Stimulated activated effector memory CD8-positive, alpha-beta T cell treated with anti-CD3 and anti-CD28 coated beads, Interleukin-12 subunit alpha, Interleukin-12 subunit beta, amount 100 ng/mL, for 72 hours (primary cell): ENCODE measurements at regions not wholly inside any gene's neighbourhood (a gene's known extent, or its start where the extent isn't known, plus 50 kb on each side); places are given as distances from the start of the nearest gene placed in this dataset.

Experiments
- ATAC-seq: fragments of 150-1000 bp; cut with Tn5 transposase; 2 replicates; pipeline ENCODE4 v1.10.0; 2021
- DNase-seq, 2 donors: peaks; one replicate each; pipeline ENCODE4 v3.0.0; 2021 to 2022; ENCODE audit warnings: low spot score in 2 of 2
- H3K27ac Mint-ChIP-seq: one replicate; pipeline ENCODE4 v1.8.0; 2022; ENCODE audit warnings: mild to moderate bottlenecking, mixed read lengths
- H3K36me3 Mint-ChIP-seq: one replicate; pipeline ENCODE4 v1.8.0; 2022; ENCODE audit warnings: mild to moderate bottlenecking, mixed read lengths
- H3K4me1 Mint-ChIP-seq: one replicate; pipeline ENCODE4 v1.8.0; 2022; ENCODE audit warnings: mixed read lengths
- H3K4me3 Mint-ChIP-seq: one replicate; pipeline ENCODE4 v1.8.0; 2022; ENCODE audit warnings: mild to moderate bottlenecking, mixed read lengths
- H3K9me3 Mint-ChIP-seq: one replicate; pipeline ENCODE4 v1.8.0; 2022; ENCODE audit warnings: mixed read lengths

GRCh38 chr20:48065833-48066232 lies 280.6 kb upstream of the SULF2 start:
- Mint-ChIP-seq H3K27ac (no peak overlapping the region), H3K4me3 (no peak overlapping the region), H3K4me1 (no peaks in the 10 kb centered on the region), H3K36me3 (no peaks in the 10 kb centered on the region), H3K9me3 (no peaks in the 10 kb centered on the region)
- DNase-seq (no peak), ATAC-seq (no peak)

GRCh38 chr20:48064929-48065328 lies 279.6 kb upstream of the SULF2 start:
- H3K36me3 Mint-ChIP-seq: no peaks in the 10 kb centered on the region
- no peaks in the 10 kb centered on the region for H3K4me1 Mint-ChIP-seq
- no peak for ATAC-seq
- H3K4me3 Mint-ChIP-seq: no peak overlapping the region
- no peak overlapping the region for H3K27ac Mint-ChIP-seq
- no peaks in the 10 kb centered on the region for H3K9me3 Mint-ChIP-seq
- DNase-seq: no peak

- H3K4me1 Mint-ChIP-seq: no peaks in the 10 kb centered on the region
- H3K27ac Mint-ChIP-seq: no peak overlapping the region
- H3K9me3 Mint-ChIP-seq: no peaks in the 10 kb centered on the region
- no peak for DNase-seq
- no peaks in the 10 kb centered on the region for H3K36me3 Mint-ChIP-seq
- no peak for ATAC-seq
- H3K4me3 Mint-ChIP-seq: no peak overlapping the region
Observed at GRCh38 chr20:48060841-48061720, 275.8 kb upstream of the SULF2 start.

GRCh38 chr20:48058611-48059559 lies 273.6 kb upstream of the SULF2 start:
- H3K27ac Mint-ChIP-seq: no peak overlapping the region
- no peaks in the 10 kb centered on the region for H3K4me1 Mint-ChIP-seq
- H3K9me3 Mint-ChIP-seq: no peaks in the 10 kb centered on the region
- no peak for ATAC-seq
- DNase-seq: no peak
- H3K36me3 Mint-ChIP-seq: no peaks in the 10 kb centered on the region
- H3K4me3 Mint-ChIP-seq: no peak overlapping the region

- H3K9me3 Mint-ChIP-seq: peaks cover 3% of the 10 kb centered on the region
- no peak for ATAC-seq
- no peaks in the 10 kb centered on the region for H3K36me3 Mint-ChIP-seq
- no peak overlapping the region for H3K4me3 Mint-ChIP-seq
- no peak overlapping the region for H3K27ac Mint-ChIP-seq
- no peak for DNase-seq
- H3K4me1 Mint-ChIP-seq: no peaks in the 10 kb centered on the region
Observed at GRCh38 chr20:48057739-48058138, 272.5 kb upstream of the SULF2 start.

- H3K27ac Mint-ChIP-seq: no peak overlapping the region
- ATAC-seq: no peak
- peaks cover 3% of the 10 kb centered on the region for H3K9me3 Mint-ChIP-seq
Observed at GRCh38 chr20:48057251-48057650, 272.0 kb upstream of the SULF2 start.

GRCh38 chr20:48056218-48056617 lies 270.9 kb upstream of the SULF2 start:
- ATAC-seq: no peak
- no peak for DNase-seq
- no peak overlapping the region for H3K4me3 Mint-ChIP-seq
- H3K4me1 Mint-ChIP-seq: no peaks in the 10 kb centered on the region
- H3K36me3 Mint-ChIP-seq: no peaks in the 10 kb centered on the region
- no peak overlapping the region for H3K27ac Mint-ChIP-seq
- H3K9me3 Mint-ChIP-seq: peaks cover 3% of the 10 kb centered on the region

More at GRCh38 chr20:48057251-48057650, 272.0 kb upstream of the SULF2 start:
- DNase-seq: no peak
- H3K36me3 Mint-ChIP-seq: no peaks in the 10 kb centered on the region
- H3K4me1 Mint-ChIP-seq: no peaks in the 10 kb centered on the region
- H3K4me3 Mint-ChIP-seq: no peak overlapping the region

GRCh38 chr20:48054051-48054450 lies 268.8 kb upstream of the SULF2 start:
- H3K36me3 Mint-ChIP-seq: no peaks in the 10 kb centered on the region
- ATAC-seq (no peak), DNase-seq (no peak)
- H3K27ac Mint-ChIP-seq: no peak overlapping the region
- no peak overlapping the region for H3K4me3 Mint-ChIP-seq
- no peaks in the 10 kb centered on the region for H3K4me1 Mint-ChIP-seq
- peaks cover 3% of the 10 kb centered on the region for H3K9me3 Mint-ChIP-seq

GRCh38 chr20:48052475-48052835 lies 267.2 kb upstream of the SULF2 start:
- Mint-ChIP-seq H3K36me3 (no peaks in the 10 kb centered on the region), H3K4me3 (no peak overlapping the region), H3K9me3 (peaks cover 3% of the 10 kb centered on the region), H3K4me1 (no peaks in the 10 kb centered on the region), H3K27ac (no peak overlapping the region)
- no peak for DNase-seq
- ATAC-seq: no peak

GRCh38 chr20:48051794-48052474 lies 266.7 kb upstream of the SULF2 start:
- no peak for ATAC-seq
- Mint-ChIP-seq H3K27ac (no peak overlapping the region), H3K36me3 (no peaks in the 10 kb centered on the region), H3K9me3 (peaks cover 3% of the 10 kb centered on the region), H3K4me3 (no peak overlapping the region), H3K4me1 (no peaks in the 10 kb centered on the region)
- no peak for DNase-seq

- H3K4me3 Mint-ChIP-seq: no peak overlapping the region
- ATAC-seq: no peak
Observed at GRCh38 chr20:48049641-48050040, 264.4 kb upstream of the SULF2 start.

GRCh38 chr20:48049171-48049570 lies 263.9 kb upstream of the SULF2 start:
- no peaks in the 10 kb centered on the region for H3K36me3 Mint-ChIP-seq

More at GRCh38 chr20:48049641-48050040, 264.4 kb upstream of the SULF2 start:
- Mint-ChIP-seq H3K27ac (no peak overlapping the region), H3K9me3 (peaks cover 3% of the 10 kb centered on the region), H3K4me1 (no peaks in the 10 kb centered on the region), H3K36me3 (no peaks in the 10 kb centered on the region)
- DNase-seq: no peak

GRCh38 chr20:48047447-48047846 lies 262.2 kb upstream of the SULF2 start:
- ATAC-seq: no peak
- Mint-ChIP-seq H3K4me3 (no peak overlapping the region), H3K36me3 (no peaks in the 10 kb centered on the region), H3K27ac (no peak overlapping the region), H3K9me3 (no peaks in the 10 kb centered on the region), H3K4me1 (no peaks in the 10 kb centered on the region)
- no peak for DNase-seq

More at GRCh38 chr20:48049171-48049570, 263.9 kb upstream of the SULF2 start:
- no peak overlapping the region for H3K27ac Mint-ChIP-seq
- no peak overlapping the region for H3K4me3 Mint-ChIP-seq
- H3K4me1 Mint-ChIP-seq: no peaks in the 10 kb centered on the region
- ATAC-seq: no peak
- peaks cover 3% of the 10 kb centered on the region for H3K9me3 Mint-ChIP-seq
- no peak for DNase-seq

GRCh38 chr20:48042628-48043027 lies 257.3 kb upstream of the SULF2 start:
- H3K36me3 Mint-ChIP-seq: no peaks in the 10 kb centered on the region
- H3K4me1 Mint-ChIP-seq: no peaks in the 10 kb centered on the region
- DNase-seq (no peak), ATAC-seq (no peak)
- no peak overlapping the region for H3K4me3 Mint-ChIP-seq
- no peaks in the 10 kb centered on the region for H3K9me3 Mint-ChIP-seq
- no peak overlapping the region for H3K27ac Mint-ChIP-seq

- Mint-ChIP-seq H3K9me3 (no peaks in the 10 kb centered on the region), H3K4me1 (no peaks in the 10 kb centered on the region), H3K4me3 (no peak overlapping the region), H3K36me3 (no peaks in the 10 kb centered on the region), H3K27ac (no peak overlapping the region)
- ATAC-seq: no peak
- DNase-seq: no peak
Observed at GRCh38 chr20:48041078-48041780, 255.9 kb upstream of the SULF2 start.
